Activated CD8-positive, alpha-beta T cell treated with anti-CD3 and anti-CD28 coated beads for 36 hours (primary cell): ENCODE measurements at regions not wholly inside any gene's neighbourhood (a gene's known extent, or its start where the extent isn't known, plus 50 kb on each side); places are given as distances from the start of the nearest gene placed in this dataset.

Experiments used
- ATAC-seq: fragments of 200-7000 bp; cut with Tn5 transposase; one replicate; pipeline ENCODE4 v1.10.0; 2021; ENCODE audit warnings: mild to moderate bottlenecking, moderate library complexity
- CTCF ChIA-PET: fragments of 350-600 bp; sonication (Branson Sonifier 250); formaldehyde crosslinking; loops from one replicate; lab custom pipeline; 2021; ENCODE audit warnings: antibody characterized with exemption; lab: Charles Lee
- POLR2A ChIA-PET: fragments of 350-600 bp; sonication (Branson Sonifier 250); formaldehyde crosslinking; loops from one replicate; lab custom pipeline; 2021; ENCODE audit warnings: antibody characterized with exemption; lab: Charles Lee
- DNase-seq: peaks from one replicate; pipeline ENCODE4 v3.0.0-alpha.2; 2020
- H3K27ac Mint-ChIP-seq: one replicate; pipeline ENCODE4 v1.8.0; 2021; ENCODE audit warnings: mild to moderate bottlenecking, mixed read lengths
- H3K27me3 Mint-ChIP-seq: one replicate; pipeline ENCODE4 v1.8.0; 2021; ENCODE audit warnings: mixed read lengths
- H3K36me3 Mint-ChIP-seq: one replicate; pipeline ENCODE4 v1.8.0; 2021; ENCODE audit warnings: low read depth, mixed read lengths
- H3K4me1 Mint-ChIP-seq: one replicate; pipeline ENCODE4 v1.8.0; 2021; ENCODE audit warnings: low read depth, mixed read lengths
- H3K4me3 Mint-ChIP-seq: one replicate; pipeline ENCODE4 v1.8.0; 2021; ENCODE audit warnings: mild to moderate bottlenecking, moderate library complexity, mixed read lengths
- H3K9me3 Mint-ChIP-seq: one replicate; pipeline ENCODE4 v1.8.0; 2021; ENCODE audit warnings: mixed read lengths
- CTCF ChIP-seq: fragments of 200-600 bp; IDR thresholded peaks from one replicate; pipeline ENCODE4 v1.8.0; 2022; ENCODE audit warnings: antibody characterized with exemption, mild to moderate bottlenecking
- intact Hi-C: fragments of 100-400 bp; cut with micrococcal nuclease; formaldehyde crosslinking; loops from one replicate; pipeline ENCODE4 v1.10.0; 2022

DNA sequence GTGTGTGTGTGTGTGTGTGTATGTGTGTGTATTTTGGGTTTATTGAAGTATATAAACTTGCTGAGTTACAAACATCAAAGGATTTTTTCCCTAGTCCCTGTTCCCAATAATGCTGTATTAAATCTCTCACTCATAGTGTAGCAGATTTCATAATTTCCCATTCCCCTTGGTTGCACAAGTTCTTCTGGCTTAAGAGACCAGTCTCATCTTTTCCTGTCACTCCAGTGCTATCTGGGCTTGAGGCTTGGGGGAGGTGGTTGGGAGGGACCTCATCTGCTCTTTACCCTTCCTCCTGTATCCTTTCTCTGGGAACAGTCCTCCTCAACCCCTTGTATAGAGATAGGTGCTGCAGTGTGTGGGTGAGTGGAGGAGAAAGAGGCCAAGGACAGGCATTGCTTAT, 285.4 kb upstream of the BOD1L1 start:
- no peak for TF ChIP-seq CTCF
- Mint-ChIP-seq H3K27ac (no peak overlapping the region), H3K4me3 (no peak overlapping the region), H3K27me3 (peaks cover 6% of the 10 kb centered on the region), H3K4me1 (no peaks in the 10 kb centered on the region), H3K9me3 (no peaks in the 10 kb centered on the region), H3K36me3 (no peaks in the 10 kb centered on the region)
- ATAC-seq = no peak
- ChIA-PET POLR2A (no interaction called here), CTCF (no interaction called here)
- DNase-seq = no peak
- intact Hi-C loops = no loop called here

- intact Hi-C loops = no loop called here
- TF ChIP-seq CTCF = no peak
- H3K27me3 Mint-ChIP-seq = peaks cover 6% of the 10 kb centered on the region
These were observed 289.5 kb upstream of the BOD1L1 start for GRCh38 chr4:13917015-13917414.

GRCh38 chr4:13918110-13918509, 290.6 kb upstream of the BOD1L1 start:
- CTCF ChIA-PET = no interaction called here
- DNase-seq = no peak
- H3K4me3 Mint-ChIP-seq = no peak overlapping the region
- peaks cover 6% of the 10 kb centered on the region for H3K27me3 Mint-ChIP-seq
- H3K36me3 Mint-ChIP-seq = no peaks in the 10 kb centered on the region
- H3K27ac Mint-ChIP-seq = no peak overlapping the region
- TF ChIP-seq CTCF = no peak
- intact Hi-C loops = no loop called here
- no peaks in the 10 kb centered on the region for H3K4me1 Mint-ChIP-seq
- POLR2A ChIA-PET = no interaction called here
- no peak for ATAC-seq
- H3K9me3 Mint-ChIP-seq = no peaks in the 10 kb centered on the region

More at GRCh38 chr4:13917015-13917414, 289.5 kb upstream of the BOD1L1 start:
- Mint-ChIP-seq H3K36me3 (no peaks in the 10 kb centered on the region), H3K9me3 (no peaks in the 10 kb centered on the region), H3K4me1 (no peaks in the 10 kb centered on the region), H3K4me3 (no peak overlapping the region), H3K27ac (no peak overlapping the region)
- DNase-seq (no peak), ATAC-seq (no peak)
- ChIA-PET CTCF (no interaction called here), POLR2A (no interaction called here)

DNA sequence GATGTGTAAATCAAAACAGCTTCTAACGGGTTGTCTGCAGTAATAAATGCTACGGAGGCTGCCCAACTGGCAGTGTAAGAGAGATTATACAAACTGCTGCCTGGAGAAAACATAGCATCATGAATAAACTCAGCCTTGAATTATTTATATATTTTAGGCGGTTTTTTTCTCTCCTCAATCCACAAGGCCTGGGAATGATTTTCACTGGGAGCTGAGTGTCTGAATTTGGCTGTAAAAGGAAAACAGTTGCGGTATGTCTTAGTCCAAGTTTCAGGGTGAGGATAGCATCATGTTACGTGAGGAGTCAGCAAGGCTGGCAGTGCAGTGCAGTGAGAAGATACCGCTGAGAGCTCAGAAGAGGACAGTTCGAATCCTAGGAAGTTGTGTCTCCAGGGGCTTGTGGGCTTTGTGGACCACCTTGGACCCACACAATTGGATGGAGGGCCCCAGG, 291.5 kb upstream of the BOD1L1 start:
- no peak for DNase-seq
- no peak overlapping the region for H3K27ac Mint-ChIP-seq
- H3K9me3 Mint-ChIP-seq = no peaks in the 10 kb centered on the region

More for the DNA sequence above, 291.5 kb upstream of the BOD1L1 start:
- no peaks in the 10 kb centered on the region for H3K36me3 Mint-ChIP-seq
- ChIA-PET POLR2A (no interaction called here), CTCF (no interaction called here)
- TF ChIP-seq CTCF = no peak
- intact Hi-C loops = no loop called here
- H3K27me3 Mint-ChIP-seq = peaks cover 3% of the 10 kb centered on the region
- H3K4me3 Mint-ChIP-seq = no peak overlapping the region
- H3K4me1 Mint-ChIP-seq = no peaks in the 10 kb centered on the region
- ATAC-seq = no peak
